ENCODE measurements at regions not wholly inside any gene's neighbourhood (a gene's known extent, or its start where the extent isn't known, plus 50 kb on each side); places are given as distances from the start of the nearest gene placed in this dataset.

DNA sequence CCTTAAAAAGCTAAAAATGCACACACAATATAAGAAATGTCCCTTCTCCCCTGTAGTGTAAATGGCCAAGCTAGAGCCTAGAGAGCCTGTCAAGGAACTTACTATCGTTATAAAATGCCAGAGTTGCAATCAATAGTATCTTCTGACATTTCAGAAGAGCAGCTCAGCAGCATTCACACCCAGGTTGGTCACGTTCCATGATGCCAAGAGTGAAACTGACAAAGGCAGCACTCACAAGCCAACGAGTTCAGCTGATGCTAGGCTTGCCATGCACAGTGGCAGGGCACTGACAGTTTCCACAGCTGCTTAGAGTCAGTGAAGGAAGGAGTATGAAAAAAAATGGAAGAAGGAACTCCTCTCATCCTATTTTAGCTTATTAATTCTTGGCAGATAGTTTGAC is 331.4 kb upstream of the CCDC54 start:
- TF ChIP-seq, protein P1, sequence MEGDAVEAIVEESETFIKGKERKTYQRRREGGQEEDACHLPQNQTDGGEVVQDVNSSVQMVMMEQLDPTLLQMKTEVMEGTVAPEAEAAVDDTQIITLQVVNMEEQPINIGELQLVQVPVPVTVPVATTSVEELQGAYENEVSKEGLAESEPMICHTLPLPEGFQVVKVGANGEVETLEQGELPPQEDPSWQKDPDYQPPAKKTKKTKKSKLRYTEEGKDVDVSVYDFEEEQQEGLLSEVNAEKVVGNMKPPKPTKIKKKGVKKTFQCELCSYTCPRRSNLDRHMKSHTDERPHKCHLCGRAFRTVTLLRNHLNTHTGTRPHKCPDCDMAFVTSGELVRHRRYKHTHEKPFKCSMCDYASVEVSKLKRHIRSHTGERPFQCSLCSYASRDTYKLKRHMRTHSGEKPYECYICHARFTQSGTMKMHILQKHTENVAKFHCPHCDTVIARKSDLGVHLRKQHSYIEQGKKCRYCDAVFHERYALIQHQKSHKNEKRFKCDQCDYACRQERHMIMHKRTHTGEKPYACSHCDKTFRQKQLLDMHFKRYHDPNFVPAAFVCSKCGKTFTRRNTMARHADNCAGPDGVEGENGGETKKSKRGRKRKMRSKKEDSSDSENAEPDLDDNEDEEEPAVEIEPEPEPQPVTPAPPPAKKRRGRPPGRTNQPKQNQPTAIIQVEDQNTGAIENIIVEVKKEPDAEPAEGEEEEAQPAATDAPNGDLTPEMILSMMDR (conservative IDR thresholded peaks at IDR 0.05; ENCODE audit: low read length): no peak
- TF ChIP-seq EZH2phosphoT487 (IDR thresholded peaks at IDR 0.05; ENCODE audit: borderline replicate concordance): no peak
